ENCODE measurements at regions not wholly inside any gene's neighbourhood (a gene's known extent, or its start where the extent isn't known, plus 50 kb on each side); places are given as distances from the start of the nearest gene placed in this dataset.

DNA sequence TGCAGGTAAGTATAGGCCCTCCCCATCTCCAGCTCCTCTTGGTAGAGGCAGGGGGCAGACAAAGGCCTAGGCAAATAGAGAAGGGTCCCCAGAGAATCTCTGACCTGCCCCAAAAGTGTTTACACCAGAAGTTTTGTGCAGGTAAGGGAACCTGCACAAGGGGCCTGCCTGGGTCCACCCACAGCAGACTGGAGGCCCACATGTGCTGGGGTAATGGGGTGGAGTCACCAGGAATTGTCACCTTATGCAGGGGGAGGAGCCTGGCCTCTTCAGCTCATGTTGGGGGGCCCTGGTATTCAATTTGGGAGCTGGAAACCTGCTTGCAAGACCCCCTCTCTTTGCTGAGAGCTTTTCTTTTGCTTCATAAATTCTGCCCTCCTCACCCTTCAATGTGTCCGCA lies 302.7 kb downstream of the ZEB1 start:
- TF ChIP-seq, protein P1, sequence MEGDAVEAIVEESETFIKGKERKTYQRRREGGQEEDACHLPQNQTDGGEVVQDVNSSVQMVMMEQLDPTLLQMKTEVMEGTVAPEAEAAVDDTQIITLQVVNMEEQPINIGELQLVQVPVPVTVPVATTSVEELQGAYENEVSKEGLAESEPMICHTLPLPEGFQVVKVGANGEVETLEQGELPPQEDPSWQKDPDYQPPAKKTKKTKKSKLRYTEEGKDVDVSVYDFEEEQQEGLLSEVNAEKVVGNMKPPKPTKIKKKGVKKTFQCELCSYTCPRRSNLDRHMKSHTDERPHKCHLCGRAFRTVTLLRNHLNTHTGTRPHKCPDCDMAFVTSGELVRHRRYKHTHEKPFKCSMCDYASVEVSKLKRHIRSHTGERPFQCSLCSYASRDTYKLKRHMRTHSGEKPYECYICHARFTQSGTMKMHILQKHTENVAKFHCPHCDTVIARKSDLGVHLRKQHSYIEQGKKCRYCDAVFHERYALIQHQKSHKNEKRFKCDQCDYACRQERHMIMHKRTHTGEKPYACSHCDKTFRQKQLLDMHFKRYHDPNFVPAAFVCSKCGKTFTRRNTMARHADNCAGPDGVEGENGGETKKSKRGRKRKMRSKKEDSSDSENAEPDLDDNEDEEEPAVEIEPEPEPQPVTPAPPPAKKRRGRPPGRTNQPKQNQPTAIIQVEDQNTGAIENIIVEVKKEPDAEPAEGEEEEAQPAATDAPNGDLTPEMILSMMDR (IDR thresholded peaks at IDR 0.05; ENCODE audit: insufficient read depth, low read length): no peak
- no peak for TF ChIP-seq GABPA (IDR thresholded peaks at IDR 0.05; ENCODE audit: low read depth)
- TF ChIP-seq POLR2AphosphoS5 (IDR thresholded peaks at IDR 0.05; ENCODE audit: low read depth): no peak
- TF ChIP-seq, protein P2, sequence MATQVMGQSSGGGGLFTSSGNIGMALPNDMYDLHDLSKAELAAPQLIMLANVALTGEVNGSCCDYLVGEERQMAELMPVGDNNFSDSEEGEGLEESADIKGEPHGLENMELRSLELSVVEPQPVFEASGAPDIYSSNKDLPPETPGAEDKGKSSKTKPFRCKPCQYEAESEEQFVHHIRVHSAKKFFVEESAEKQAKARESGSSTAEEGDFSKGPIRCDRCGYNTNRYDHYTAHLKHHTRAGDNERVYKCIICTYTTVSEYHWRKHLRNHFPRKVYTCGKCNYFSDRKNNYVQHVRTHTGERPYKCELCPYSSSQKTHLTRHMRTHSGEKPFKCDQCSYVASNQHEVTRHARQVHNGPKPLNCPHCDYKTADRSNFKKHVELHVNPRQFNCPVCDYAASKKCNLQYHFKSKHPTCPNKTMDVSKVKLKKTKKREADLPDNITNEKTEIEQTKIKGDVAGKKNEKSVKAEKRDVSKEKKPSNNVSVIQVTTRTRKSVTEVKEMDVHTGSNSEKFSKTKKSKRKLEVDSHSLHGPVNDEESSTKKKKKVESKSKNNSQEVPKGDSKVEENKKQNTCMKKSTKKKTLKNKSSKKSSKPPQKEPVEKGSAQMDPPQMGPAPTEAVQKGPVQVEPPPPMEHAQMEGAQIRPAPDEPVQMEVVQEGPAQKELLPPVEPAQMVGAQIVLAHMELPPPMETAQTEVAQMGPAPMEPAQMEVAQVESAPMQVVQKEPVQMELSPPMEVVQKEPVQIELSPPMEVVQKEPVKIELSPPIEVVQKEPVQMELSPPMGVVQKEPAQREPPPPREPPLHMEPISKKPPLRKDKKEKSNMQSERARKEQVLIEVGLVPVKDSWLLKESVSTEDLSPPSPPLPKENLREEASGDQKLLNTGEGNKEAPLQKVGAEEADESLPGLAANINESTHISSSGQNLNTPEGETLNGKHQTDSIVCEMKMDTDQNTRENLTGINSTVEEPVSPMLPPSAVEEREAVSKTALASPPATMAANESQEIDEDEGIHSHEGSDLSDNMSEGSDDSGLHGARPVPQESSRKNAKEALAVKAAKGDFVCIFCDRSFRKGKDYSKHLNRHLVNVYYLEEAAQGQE (IDR thresholded peaks at IDR 0.05; ENCODE audit: insufficient replicate concordance, low read depth): no peak

Data from HL-60 (cell line).